ENCODE measurements at regions not wholly inside any gene's neighbourhood (a gene's known extent, or its start where the extent isn't known, plus 50 kb on each side); places are given as distances from the start of the nearest gene placed in this dataset.

GRCh38 chr3:137582484-137582883 is 181.6 kb upstream of the SOX14 start:
- no peaks in the 10 kb centered on the region for H3K4me1 Mint-ChIP-seq
- H3K9me3 Mint-ChIP-seq: peaks cover 2 to 10% (median 3%) of the 10 kb centered on the region in 7 donors
- WGBS (ENCODE audit: insufficient coverage): no CpG with 5 or more reads among the region's 1 CpG
- H3K4me3 Mint-ChIP-seq: no peak overlapping the region
- Histone ChIP-seq H3K4me2 (replicated peaks; ENCODE audit: extremely low read depth, low read length, poor library complexity, severe bottlenecking) (no peak overlapping the region), H3K9ac (ENCODE audit: insufficient read depth, low read length, poor library complexity, severe bottlenecking) (no peak overlapping the region), H4K20me1 (ENCODE audit: insufficient read depth, low read length) (no peaks in the 10 kb centered on the region), H3K79me2 (ENCODE audit: insufficient read depth, low read length) (no peaks in the 10 kb centered on the region), H3K4me1 (ENCODE audit: control insufficient read depth in 1 of 2, insufficient read depth in 2 of 2, low read length in 2 of 2) (no peaks in the 10 kb centered on the region), H3K9me3 (replicated peaks in 1 of 2; ENCODE audit: control insufficient read depth in 1 of 2, insufficient read depth in 1 of 2, low read length in 2 of 2) (peaks cover 0 to 7% of the 10 kb centered on the region in 2 donors), H3K36me3 (replicated peaks in 1 of 2; ENCODE audit: control insufficient read depth in 1 of 2, insufficient read depth in 2 of 2, low read length in 2 of 2) (no peaks in the 10 kb centered on the region), H3K4me3 (replicated peaks in 1 of 3; ENCODE audit: low read depth in 2 of 3, low read length in 3 of 3) (no peak overlapping the region), H3K27me3 (ENCODE audit: control insufficient read depth in 2 of 2, insufficient read depth in 2 of 2, low read length in 2 of 2) (no peaks in the 10 kb centered on the region), H2AFZ (ENCODE audit: insufficient read depth, low read depth, low read length, poor library complexity, severe bottlenecking) (no peak overlapping the region), H3K27ac (ENCODE audit: low read depth in 1 of 2, low read length in 2 of 2) (no peak overlapping the region)
- intact Hi-C loops (cut with micrococcal nuclease): no loop called here
- H3K27ac Mint-ChIP-seq: no peak overlapping the region
- H3K36me3 Mint-ChIP-seq: no peaks in the 10 kb centered on the region
- H3K27me3 Mint-ChIP-seq (ENCODE audit: low read depth in 3 of 3): no peaks in the 10 kb centered on the region
- no peak for TF ChIP-seq CTCF (IDR thresholded peaks at IDR 0.05)
- no peak for DNase-seq

GRCh38 chr3:137583256-137583655 is 180.9 kb upstream of the SOX14 start:
- Mint-ChIP-seq H3K4me3 (no peak overlapping the region), H3K27me3 (ENCODE audit: low read depth in 3 of 3) (no peaks in the 10 kb centered on the region), H3K4me1 (no peaks in the 10 kb centered on the region), H3K9me3 (peaks cover 2 to 10% (median 3%) of the 10 kb centered on the region in 7 donors), H3K27ac (no peak overlapping the region), H3K36me3 (no peaks in the 10 kb centered on the region)
- no peaks in the 10 kb centered on the region for H3K4me1 ChIP-seq (ENCODE audit: control insufficient read depth in 1 of 2, insufficient read depth in 2 of 2, low read length in 2 of 2)
- no peak for DNase-seq
- no peaks in the 10 kb centered on the region for H3K79me2 ChIP-seq (ENCODE audit: insufficient read depth, low read length)
- no peak overlapping the region for H2AFZ ChIP-seq (ENCODE audit: insufficient read depth, low read depth, low read length, poor library complexity, severe bottlenecking)
- no CpG with 5 or more reads among the region's 2 CpGs for WGBS (ENCODE audit: insufficient coverage)
- intact Hi-C loops (cut with micrococcal nuclease): no loop called here
- no peak for TF ChIP-seq CTCF (IDR thresholded peaks at IDR 0.05)
- H4K20me1 ChIP-seq (ENCODE audit: insufficient read depth, low read length): no peaks in the 10 kb centered on the region
- no peak overlapping the region for H3K9ac ChIP-seq (ENCODE audit: insufficient read depth, low read length, poor library complexity, severe bottlenecking)
- no peak overlapping the region for H3K4me2 ChIP-seq (replicated peaks; ENCODE audit: extremely low read depth, low read length, poor library complexity, severe bottlenecking)
- H3K4me3 ChIP-seq (replicated peaks in 1 of 3; ENCODE audit: low read depth in 2 of 3, low read length in 3 of 3): no peak overlapping the region
- no peaks in the 10 kb centered on the region for H3K27me3 ChIP-seq (ENCODE audit: control insufficient read depth in 2 of 2, insufficient read depth in 2 of 2, low read length in 2 of 2)
- H3K9me3 ChIP-seq (replicated peaks in 1 of 2; ENCODE audit: control insufficient read depth in 1 of 2, insufficient read depth in 1 of 2, low read length in 2 of 2): peaks cover 0 to 7% of the 10 kb centered on the region in 2 donors
- no peak overlapping the region for H3K27ac ChIP-seq (ENCODE audit: low read depth in 1 of 2, low read length in 2 of 2)
- no peaks in the 10 kb centered on the region for H3K36me3 ChIP-seq (replicated peaks in 1 of 2; ENCODE audit: control insufficient read depth in 1 of 2, insufficient read depth in 2 of 2, low read length in 2 of 2)

Measured in CD14-positive monocyte (primary cell).